ENCODE measurements at regions not wholly inside any gene's neighbourhood (a gene's known extent, or its start where the extent isn't known, plus 50 kb on each side); places are given as distances from the start of the nearest gene placed in this dataset.

GRCh38 chr10:130739757-130740145, 571.8 kb downstream of the TCERG1L start:
- no peak for DNase-seq
- 62% methylated on average over 9 of the region's 9 CpGs for WGBS, 2 donors

GRCh38 chr10:130740166-130740565, 571.4 kb downstream of the TCERG1L start:
- H3K4me1 ChIP-seq = no peaks in the 10 kb centered on the region
- H3K9me3 ChIP-seq = no peaks in the 10 kb centered on the region
- TF ChIP-seq CTCF (IDR thresholded peaks at IDR 0.05) (no peak), POLR2A (IDR thresholded peaks at IDR 0.05) (no peak)
- intact Hi-C loops (cut with DNase I) = no loop called here
- no peaks in the 10 kb centered on the region for H3K36me3 ChIP-seq
- H3K4me3 ChIP-seq = no peak overlapping the region
- 72 to 75% methylated on average over 3 to 9 of the region's 11 CpGs for WGBS, 2 donors
- no peak for DNase-seq
- no peak overlapping the region for H3K27ac ChIP-seq
- H3K27me3 ChIP-seq = peaks cover 0 to 2% (median 0%) of the 10 kb centered on the region in 4 donors

More at GRCh38 chr10:130739757-130740145, 571.8 kb downstream of the TCERG1L start:
- Histone ChIP-seq H3K27me3 (no peaks in the 10 kb centered on the region), H3K4me1 (no peaks in the 10 kb centered on the region), H3K9me3 (no peaks in the 10 kb centered on the region), H3K27ac (no peak overlapping the region), H3K4me3 (no peak overlapping the region), H3K36me3 (no peaks in the 10 kb centered on the region)
- intact Hi-C loops (cut with DNase I) = no loop called here
- TF ChIP-seq POLR2A (IDR thresholded peaks at IDR 0.05) (no peak), CTCF (IDR thresholded peaks at IDR 0.05) (no peak)

DNA sequence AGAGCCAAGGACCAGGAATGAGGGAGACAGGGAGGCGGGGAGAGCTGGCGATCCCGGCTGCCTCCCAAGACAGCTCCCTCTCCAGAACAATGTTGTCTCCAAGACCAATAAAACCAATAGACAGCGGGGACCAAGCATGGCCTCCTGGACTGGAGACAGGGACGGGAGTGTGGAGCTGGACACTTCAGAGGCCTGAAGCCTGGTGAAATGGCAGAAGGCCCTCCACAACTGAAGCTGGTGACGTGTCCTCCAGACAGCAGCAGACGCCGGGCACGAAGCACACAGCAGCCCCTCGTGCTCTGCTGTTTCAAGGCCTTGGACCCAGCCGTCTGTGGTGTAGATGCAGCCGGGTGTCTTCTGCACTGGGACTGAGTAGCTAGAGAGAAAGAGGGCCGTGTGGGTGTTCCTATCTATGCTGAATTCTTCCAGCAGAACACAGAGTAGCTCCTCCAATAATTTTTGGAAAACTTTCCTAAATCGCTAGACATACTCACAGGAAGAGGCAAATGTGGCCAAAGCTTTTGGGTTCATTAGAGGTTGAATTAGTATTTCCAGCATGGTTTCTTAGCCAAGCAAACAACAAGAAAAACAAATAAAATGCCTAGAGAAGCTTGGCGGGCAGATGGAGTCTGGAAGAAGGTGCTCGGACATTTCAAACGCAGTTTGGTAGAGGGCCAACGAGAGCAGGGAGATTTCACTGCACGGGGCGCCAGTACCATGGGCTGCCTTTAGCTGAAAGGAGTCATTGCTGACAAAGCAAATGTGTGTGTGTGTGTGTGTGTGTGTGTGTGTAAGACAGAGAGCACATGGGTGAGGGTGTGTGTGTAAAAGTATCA, 570.4 kb downstream of the TCERG1L start:
- Histone ChIP-seq H3K9me3 (no peaks in the 10 kb centered on the region), H3K4me3 (no peak overlapping the region), H3K27me3 (peaks cover 0 to 7% (median 0%) of the 10 kb centered on the region in 4 donors), H3K4me1 (no peaks in the 10 kb centered on the region), H3K36me3 (no peaks in the 10 kb centered on the region), H3K27ac (no peak overlapping the region)
- DNase-seq = no peak
- no peak for TF ChIP-seq CTCF (IDR thresholded peaks at IDR 0.05)
- no peak for TF ChIP-seq POLR2A (IDR thresholded peaks at IDR 0.05)
- intact Hi-C loops (cut with DNase I) = no loop called here
- WGBS, 2 donors = 60 to 69% methylated on average over 11 of the region's 20 CpGs

GRCh38 chr10:130741901-130742855, 569.3 kb downstream of the TCERG1L start:
- 75 to 77% methylated on average over 12 to 15 of the region's 23 CpGs for WGBS, 2 donors
- TF ChIP-seq CTCF (IDR thresholded peaks at IDR 0.05) = no peak
- no peak for TF ChIP-seq POLR2A (IDR thresholded peaks at IDR 0.05)
- DNase-seq = no peak

More at GRCh38 chr10:130741901-130742855, 569.3 kb downstream of the TCERG1L start:
- Histone ChIP-seq H3K4me1 (no peaks in the 10 kb centered on the region), H3K9me3 (no peaks in the 10 kb centered on the region), H3K36me3 (no peaks in the 10 kb centered on the region), H3K27ac (no peak overlapping the region), H3K4me3 (no peak overlapping the region), H3K27me3 (peaks cover 0 to 7% (median 0%) of the 10 kb centered on the region in 4 donors)
- intact Hi-C loops (cut with DNase I) = no loop called here
